Bone marrow (tissue), 2 donors: ENCODE measurements at regions not wholly inside any gene's neighbourhood (a gene's known extent, or its start where the extent isn't known, plus 50 kb on each side); places are given as distances from the start of the nearest gene placed in this dataset.

ENCODE experiments used
- DNase-seq, 2 donors: peaks; one replicate each; lab custom pipeline; 2025; lab: John Stamatoyannopoulos, UW

GRCh38 chr11:91956711-91957110 is 267.9 kb upstream of the FAT3 start:
- no peak for DNase-seq

GRCh38 chr11:91955206-91955605 is 269.4 kb upstream of the FAT3 start:
- no peak for DNase-seq

- no peak for DNase-seq
These were observed 272.6 kb upstream of the FAT3 start for GRCh38 chr11:91952056-91952455.

- no peak for DNase-seq
These were observed 277.3 kb upstream of the FAT3 start for GRCh38 chr11:91947215-91947820.

GRCh38 chr11:91946397-91946951 is 278.1 kb upstream of the FAT3 start:
- no peak for DNase-seq

- DNase-seq = no peak
These were observed 289.5 kb upstream of the FAT3 start for GRCh38 chr11:91935120-91935519.

- no peak for DNase-seq
These were observed 292.3 kb upstream of the FAT3 start for GRCh38 chr11:91932151-91932821.

- no peak for DNase-seq
These were observed 297.2 kb upstream of the FAT3 start for GRCh38 chr11:91927448-91927847.

GRCh38 chr11:91926965-91927364 is 297.7 kb upstream of the FAT3 start:
- no peak for DNase-seq

GRCh38 chr11:91922846-91923245 is 301.8 kb upstream of the FAT3 start:
- no peak for DNase-seq

- no peak for DNase-seq
These were observed 302.6 kb upstream of the FAT3 start for GRCh38 chr11:91921974-91922373.

GRCh38 chr11:91913407-91913806 is 311.2 kb upstream of the FAT3 start:
- DNase-seq = no peak

GRCh38 chr11:91912322-91912721 is 312.3 kb upstream of the FAT3 start:
- no peak for DNase-seq

GRCh38 chr11:91906871-91907624 is 317.6 kb upstream of the FAT3 start:
- DNase-seq = no peak

- no peak for DNase-seq
These were observed 319.5 kb upstream of the FAT3 start for GRCh38 chr11:91904792-91905785.

- no peak for DNase-seq
These were observed 322.3 kb upstream of the FAT3 start for GRCh38 chr11:91902312-91902711.

GRCh38 chr11:91880660-91881059 is 344.0 kb upstream of the FAT3 start:
- DNase-seq = no peak

GRCh38 chr11:91876746-91877145 is 347.9 kb upstream of the FAT3 start:
- no peak for DNase-seq

- DNase-seq = no peak
These were observed 352.4 kb upstream of the FAT3 start for GRCh38 chr11:91872243-91872642.

GRCh38 chr11:91871791-91872190 is 352.8 kb upstream of the FAT3 start:
- no peak for DNase-seq

- DNase-seq = no peak
These were observed 353.6 kb upstream of the FAT3 start for GRCh38 chr11:91871048-91871447.

- no peak for DNase-seq
These were observed 354.9 kb upstream of the FAT3 start for GRCh38 chr11:91869686-91870085.
